GM18508 (cell line): ENCODE measurements at regions not wholly inside any gene's neighbourhood (a gene's known extent, or its start where the extent isn't known, plus 50 kb on each side); places are given as distances from the start of the nearest gene placed in this dataset.

Experiments used
- ATAC-seq: cut with Tn5 transposase; IDR thresholded peaks from one replicate; pipeline ENCODE4 v1.9.1; 2021; ENCODE audit warnings: moderate number of reproducible peaks; ENCODE audit not compliant: insufficient read depth, unreplicated experiment

DNA sequence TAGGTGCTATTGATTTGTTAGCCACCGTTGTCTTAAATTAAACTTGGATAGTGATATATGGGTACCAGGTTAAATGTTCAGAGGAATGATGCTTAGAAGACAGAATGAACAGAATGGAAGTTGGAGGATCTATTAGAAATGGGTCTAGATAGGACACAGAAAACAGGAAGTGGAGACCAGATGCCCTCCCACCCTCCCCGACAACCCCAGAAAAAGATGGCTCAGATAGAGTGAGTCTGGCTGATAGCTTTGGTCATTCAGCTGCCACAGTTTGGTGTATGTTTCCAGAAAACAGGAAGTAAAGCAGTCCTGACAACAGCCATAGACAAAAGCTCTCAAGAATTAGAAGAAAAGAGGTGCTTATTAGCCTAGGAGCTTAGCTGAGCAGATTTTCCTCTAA lies 71.5 kb upstream of the DSG1 start:
- no peak for ATAC-seq

DNA sequence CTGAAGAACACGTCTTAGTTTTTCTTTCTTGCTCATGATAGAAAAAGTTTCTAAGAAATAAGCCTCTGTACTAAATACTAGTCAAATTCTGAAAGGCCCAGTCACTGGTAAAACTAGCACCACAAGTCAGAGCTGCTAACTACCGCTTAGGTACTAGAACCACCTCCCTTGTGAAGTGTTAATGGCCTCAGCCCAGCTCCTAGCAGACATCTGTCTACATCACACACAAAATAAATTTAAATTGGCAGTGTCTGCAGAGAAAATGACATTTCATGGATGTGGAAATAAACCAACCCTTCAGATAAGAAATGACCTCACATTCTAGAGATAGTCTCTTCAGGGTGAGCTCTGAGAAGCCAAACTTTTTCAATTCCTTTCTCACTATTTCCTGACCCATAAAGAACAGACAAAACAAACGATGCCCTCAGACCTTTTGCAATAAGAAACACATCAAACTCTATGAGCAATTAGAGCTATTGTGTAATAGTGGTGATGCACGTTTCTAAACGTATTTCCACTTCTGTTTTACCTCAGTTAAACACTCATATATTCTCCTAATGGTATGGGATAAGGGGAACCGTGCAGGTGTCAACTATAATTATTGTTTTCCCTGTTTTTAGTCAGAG lies 70.3 kb upstream of the DSG1 start:
- ATAC-seq: no peak

DNA sequence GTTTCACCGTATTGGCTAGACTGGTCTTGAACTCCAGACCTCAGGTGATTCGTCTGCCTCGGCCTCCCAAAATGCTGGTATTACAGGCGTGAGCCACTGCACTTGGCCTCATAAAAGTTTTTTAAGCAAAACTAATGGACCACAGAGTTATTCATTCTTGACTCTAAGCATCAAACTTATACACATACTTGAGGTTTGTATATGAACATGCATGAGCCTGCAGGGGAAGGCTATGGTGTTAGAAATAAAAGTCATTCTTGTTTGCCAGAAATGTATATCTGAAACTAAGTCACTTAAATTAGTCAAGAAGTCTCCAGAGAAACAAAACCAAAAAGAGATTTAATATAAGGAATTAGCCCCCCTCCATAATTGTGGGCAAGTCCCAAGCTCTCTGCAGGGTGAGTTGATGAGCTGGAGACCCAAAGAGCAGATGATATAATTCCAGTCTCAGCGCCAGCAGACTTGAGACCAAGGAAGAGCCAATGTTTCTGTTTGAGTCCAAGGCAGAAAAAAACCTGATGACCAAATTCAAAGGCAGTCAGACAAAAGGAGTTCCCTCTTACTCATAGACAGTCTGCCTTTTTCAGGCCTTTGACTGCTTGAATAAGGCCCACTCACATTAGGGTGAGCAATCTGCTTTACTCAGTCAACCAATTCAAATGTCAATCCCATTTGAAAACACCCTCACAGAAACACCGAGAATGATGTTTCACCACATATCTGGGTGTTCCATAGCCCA lies 69.0 kb upstream of the DSG1 start:
- no peak for ATAC-seq

DNA sequence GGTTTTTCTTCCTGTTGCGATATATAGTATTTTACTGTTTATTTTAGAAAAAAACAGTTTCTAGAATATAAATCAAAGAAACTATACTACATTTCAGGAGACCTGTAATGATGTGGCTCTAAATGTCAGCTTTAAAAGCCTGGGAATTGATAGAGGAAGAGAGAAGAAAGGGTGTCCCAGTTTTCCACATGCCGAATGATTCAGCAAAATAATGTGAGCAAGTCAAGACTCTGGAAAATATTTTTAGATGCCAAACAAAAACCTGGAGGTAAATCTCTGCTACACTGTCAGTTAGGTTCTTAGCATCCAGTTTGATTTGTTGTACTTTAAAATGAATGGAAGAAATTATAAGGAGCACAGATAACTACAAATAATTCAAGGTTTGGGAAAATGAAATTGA lies 67.1 kb upstream of the DSG1 start:
- no peak for ATAC-seq

DNA sequence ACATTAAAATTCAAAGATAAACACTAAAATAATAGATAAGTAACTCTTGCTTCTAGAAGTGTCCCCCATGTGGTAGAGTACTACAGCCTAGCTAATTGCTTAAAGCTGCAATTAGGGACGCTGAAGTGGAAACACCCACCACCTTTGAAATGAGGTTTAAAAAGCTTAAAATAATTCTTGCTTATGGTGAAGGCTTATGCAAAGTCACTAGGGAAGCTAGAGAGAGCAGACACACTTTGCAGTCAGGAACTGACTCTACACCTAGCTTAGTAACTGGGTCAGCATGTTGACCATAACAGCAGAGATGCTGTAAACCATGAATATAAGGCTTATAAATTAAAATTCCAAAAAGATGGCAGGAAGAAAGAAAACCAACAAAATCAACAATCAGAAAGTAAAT lies 65.4 kb upstream of the DSG1 start:
- no peak for ATAC-seq

DNA sequence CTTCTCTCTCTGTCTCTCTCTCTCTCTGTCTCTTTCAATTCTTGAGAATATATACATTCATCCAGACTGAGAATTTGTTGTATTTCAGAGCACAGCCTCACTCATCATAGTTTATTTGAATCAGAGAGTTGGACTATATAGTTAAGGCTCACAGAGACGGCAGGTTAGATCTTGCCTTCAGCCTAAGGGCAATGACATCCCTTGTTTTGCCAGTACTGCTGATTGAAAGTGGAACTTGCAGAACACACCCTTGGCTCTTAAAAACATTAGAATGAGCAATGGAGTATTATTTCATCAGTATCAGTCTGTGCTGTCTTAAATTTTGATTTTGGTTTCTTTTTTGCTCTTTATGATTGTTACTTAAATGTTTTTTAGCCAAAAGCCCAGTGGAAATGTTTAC lies 62.0 kb upstream of the DSG1 start:
- ATAC-seq: no peak

DNA sequence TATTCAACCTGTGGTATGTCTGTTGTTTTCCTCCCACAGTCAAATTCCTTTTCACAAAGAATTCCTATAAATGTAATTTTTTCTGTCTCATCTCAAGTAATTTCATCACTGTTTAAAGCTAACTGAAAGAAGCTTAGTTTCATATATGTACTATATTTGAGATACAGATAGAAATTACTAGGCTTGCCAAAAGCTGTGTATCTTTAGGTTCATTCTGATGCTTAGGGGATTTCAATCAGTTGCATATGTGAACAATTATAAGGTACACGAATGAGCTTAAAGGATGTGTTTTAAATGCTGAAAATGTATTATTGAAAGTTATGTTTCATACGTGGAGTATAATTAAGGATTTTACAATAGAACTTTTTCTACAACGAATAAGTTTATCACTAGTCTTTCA lies 59.2 kb upstream of the DSG1 start:
- ATAC-seq: no peak

DNA sequence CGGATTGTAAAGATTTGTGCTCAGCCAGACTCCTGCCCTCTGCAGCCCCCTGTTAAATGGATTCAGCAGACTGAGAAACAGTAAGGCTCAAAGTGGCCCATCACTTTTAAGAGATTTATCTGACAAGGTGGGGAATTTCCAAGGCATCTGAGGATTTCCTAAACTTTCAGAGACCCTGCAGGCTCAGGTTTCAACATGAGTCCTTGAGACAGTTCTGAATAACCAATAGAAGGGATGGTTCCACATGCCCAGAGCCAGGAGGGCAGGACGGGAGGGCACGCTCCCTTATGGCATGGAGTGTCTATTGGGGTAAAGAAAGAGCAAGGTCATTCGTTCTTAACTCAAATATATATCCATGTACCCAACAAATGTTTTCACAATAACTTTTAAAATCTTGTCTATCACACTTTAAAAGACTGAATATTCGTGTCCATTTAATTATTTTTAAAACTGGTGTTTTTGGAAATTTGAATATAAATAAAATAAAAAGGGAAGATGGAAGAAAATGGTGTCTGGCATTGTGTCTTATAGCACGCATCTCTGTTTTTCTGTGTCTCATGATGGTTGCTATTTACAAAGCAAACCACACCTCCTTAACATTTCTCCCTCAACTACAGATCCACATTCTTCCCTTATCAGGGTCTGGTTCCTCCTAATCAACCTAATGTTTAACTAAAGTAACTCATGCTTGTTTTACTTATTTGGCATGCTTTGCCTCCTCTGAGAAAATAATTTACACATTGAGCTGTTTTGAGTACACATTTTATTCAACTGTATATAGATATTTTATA lies 56.0 kb upstream of the DSG1 start:
- no peak for ATAC-seq

DNA sequence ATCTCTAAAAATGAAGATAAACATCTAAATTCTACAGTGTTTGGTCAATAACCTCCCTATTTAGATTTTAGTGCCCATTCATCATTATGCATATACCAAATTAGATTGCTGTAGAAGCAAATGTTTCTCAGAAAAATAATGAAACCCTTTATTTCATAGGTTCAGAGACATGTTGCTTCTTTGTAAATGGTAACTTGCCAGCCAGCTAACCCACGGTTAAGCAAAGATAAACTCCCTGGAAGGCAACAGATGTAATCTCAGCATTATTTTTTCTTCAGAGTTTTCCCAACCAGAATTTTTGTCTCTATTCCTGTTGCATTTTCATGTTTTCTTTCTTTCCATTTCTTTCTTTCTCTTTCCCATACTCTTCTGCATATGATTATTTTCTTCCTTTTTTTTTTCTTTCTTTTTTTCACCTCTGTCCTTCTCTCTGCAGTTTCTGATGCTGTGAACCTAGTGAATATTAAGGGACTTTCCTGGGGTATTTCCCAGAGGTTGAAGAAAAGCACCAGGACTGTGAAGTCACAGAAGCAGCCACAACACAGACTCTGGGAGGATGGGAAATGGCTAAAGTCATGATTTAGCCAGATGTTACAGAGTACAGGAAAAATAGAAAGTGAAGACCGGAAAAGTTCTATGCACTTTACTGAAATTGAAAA lies 50.0 kb upstream of the DSG1 start:
- peak; percentile 88 for ATAC-seq
